Erythroblast (primary cell): ENCODE measurements at regions not wholly inside any gene's neighbourhood (a gene's known extent, or its start where the extent isn't known, plus 50 kb on each side); places are given as distances from the start of the nearest gene placed in this dataset.

Source experiments
- GATA1 ChIP-seq: IDR thresholded peaks from 2 replicates; pipeline ENCODE4 v1.6.1; 2011; ENCODE audit warnings: low read depth, mild to moderate bottlenecking, control low read depth, low read length, moderate library complexity
- POLR2A ChIP-seq: IDR thresholded peaks from 2 replicates; pipeline ENCODE4 v1.6.1; 2011; ENCODE audit warnings: mild to moderate bottlenecking, low read length

- no peak for TF ChIP-seq POLR2A
- TF ChIP-seq GATA1 = no peak
Observed at GRCh38 chr1:38376577-38376976, 330.0 kb upstream of the POU3F1 start.
